ENCODE measurements at regions not wholly inside any gene's neighbourhood (a gene's known extent, or its start where the extent isn't known, plus 50 kb on each side); places are given as distances from the start of the nearest gene placed in this dataset.

DNA sequence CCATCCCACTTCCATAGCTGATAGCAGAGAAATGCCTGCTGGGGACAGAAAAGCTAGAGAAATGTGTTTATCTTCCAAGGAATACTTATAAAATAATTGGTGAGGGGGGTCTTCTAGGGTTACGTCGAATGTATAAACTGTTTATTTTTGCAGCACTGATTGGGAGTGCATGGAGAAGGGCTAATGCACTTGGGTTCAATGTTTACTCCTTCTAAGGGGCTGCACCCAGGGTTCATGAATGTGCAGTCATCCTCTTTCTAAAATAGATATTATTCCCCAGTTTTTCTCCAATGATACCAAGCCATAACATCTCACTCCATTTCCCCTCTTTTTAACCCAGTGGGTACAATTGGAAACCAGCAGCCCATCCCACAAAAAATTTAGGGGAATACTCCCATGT, 336.9 kb downstream of the ETS1 start:
- intact Hi-C loops (cut with micrococcal nuclease) (no loop called here), dilution Hi-C loops (cut with MboI; ENCODE audit: extremely low pct_ligation_motif_present, low sequenced_read_pairs) (no loop called here)
- BruUV-seq (replicated peaks): no TSS peak
- Histone ChIP-seq H3K9ac (replicated peaks; ENCODE audit: extremely low read depth, insufficient read depth, low read length) (no peak overlapping the region), H4K20me1 (replicated peaks; ENCODE audit: control insufficient read depth, extremely low read depth, insufficient read depth, low read length) (no peaks in the 10 kb centered on the region), H3K9me3 (replicated peaks; ENCODE audit: control insufficient read depth, insufficient read depth, low read length) (no peaks in the 10 kb centered on the region), H2AFZ (ENCODE audit: low read depth, low read length) (no peak overlapping the region), H3K27me3 (ENCODE audit: control insufficient read depth in 2 of 2, insufficient read depth in 2 of 2, low read length in 2 of 2) (no peaks in the 10 kb centered on the region), H3K4me3 (replicated peaks in 1 of 3; ENCODE audit: insufficient read depth in 1 of 3, low read depth in 1 of 3, low read length in 3 of 3) (no peak overlapping the region), H3K79me2 (ENCODE audit: control insufficient read depth, insufficient read depth, low read length) (no peaks in the 10 kb centered on the region), H3K4me1 (ENCODE audit: control insufficient read depth, extremely low read depth, insufficient read depth, low read length) (no peaks in the 10 kb centered on the region), H3K9me1 (replicated peaks; ENCODE audit: control insufficient read depth, extremely low read depth, insufficient read depth, low read length) (no peaks in the 10 kb centered on the region), H3K36me3 (ENCODE audit: control insufficient read depth in 2 of 2, extremely low read depth in 1 of 2, insufficient read depth in 2 of 2, low read length in 2 of 2) (no peaks in the 10 kb centered on the region), H3K27ac (ENCODE audit: insufficient read depth, low read depth, low read length) (no peak overlapping the region), H3K4me2 (ENCODE audit: insufficient read depth, low read length) (no peak overlapping the region)
- ChIA-PET CTCF (no interaction called here), POLR2A (no interaction called here)
- FAIRE-seq (no peak), DNase-seq (ENCODE audit: low read depth, low spot score) (no peak)
- TF ChIP-seq EZH2 (IDR thresholded peaks at IDR 0.05; ENCODE audit: borderline replicate concordance, low read depth, low read length, severe bottlenecking) (no peak), JUN (IDR thresholded peaks at IDR 0.05; ENCODE audit: borderline replicate concordance, insufficient read depth, insufficient read length, low read depth) (no peak), MAX (IDR thresholded peaks at IDR 0.05; ENCODE audit: insufficient read depth, insufficient read length) (no peak), GATA2 (IDR thresholded peaks at IDR 0.05; ENCODE audit: insufficient read depth, insufficient read length, low read depth, low read length) (no peak), FOS (IDR thresholded peaks at IDR 0.05; ENCODE audit: borderline replicate concordance, insufficient read depth, low read length) (no peak), POLR2AphosphoS5 (IDR thresholded peaks at IDR 0.05; ENCODE audit: insufficient read depth, low read depth, low read length) (no peak), MYC (IDR thresholded peaks at IDR 0.05; ENCODE audit: low read depth, low read length) (no peak), POLR2A (IDR thresholded peaks at IDR 0.05; ENCODE audit: low read depth, low read length) (no peak)
- TF ChIP-seq, protein P1, sequence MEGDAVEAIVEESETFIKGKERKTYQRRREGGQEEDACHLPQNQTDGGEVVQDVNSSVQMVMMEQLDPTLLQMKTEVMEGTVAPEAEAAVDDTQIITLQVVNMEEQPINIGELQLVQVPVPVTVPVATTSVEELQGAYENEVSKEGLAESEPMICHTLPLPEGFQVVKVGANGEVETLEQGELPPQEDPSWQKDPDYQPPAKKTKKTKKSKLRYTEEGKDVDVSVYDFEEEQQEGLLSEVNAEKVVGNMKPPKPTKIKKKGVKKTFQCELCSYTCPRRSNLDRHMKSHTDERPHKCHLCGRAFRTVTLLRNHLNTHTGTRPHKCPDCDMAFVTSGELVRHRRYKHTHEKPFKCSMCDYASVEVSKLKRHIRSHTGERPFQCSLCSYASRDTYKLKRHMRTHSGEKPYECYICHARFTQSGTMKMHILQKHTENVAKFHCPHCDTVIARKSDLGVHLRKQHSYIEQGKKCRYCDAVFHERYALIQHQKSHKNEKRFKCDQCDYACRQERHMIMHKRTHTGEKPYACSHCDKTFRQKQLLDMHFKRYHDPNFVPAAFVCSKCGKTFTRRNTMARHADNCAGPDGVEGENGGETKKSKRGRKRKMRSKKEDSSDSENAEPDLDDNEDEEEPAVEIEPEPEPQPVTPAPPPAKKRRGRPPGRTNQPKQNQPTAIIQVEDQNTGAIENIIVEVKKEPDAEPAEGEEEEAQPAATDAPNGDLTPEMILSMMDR (IDR thresholded peaks at IDR 0.05; ENCODE audit: extremely low read depth in 1 of 2, insufficient read depth in 1 of 2, low read depth in 1 of 2, low read length in 2 of 2): no peak

Measured in endothelial cell of umbilical vein (primary cell).